WI38 (cell line): ENCODE measurements at regions not wholly inside any gene's neighbourhood (a gene's known extent, or its start where the extent isn't known, plus 50 kb on each side); places are given as distances from the start of the nearest gene placed in this dataset.

Experiments used
- H3K4me3 ChIP-seq: 2 replicates; pipeline ENCODE4 v1.5.1; 2011; ENCODE audit warnings: low read depth, mild to moderate bottlenecking, control low read depth, low read length
- CTCF ChIP-seq: IDR thresholded peaks from 2 replicates; pipeline ENCODE4 v1.5.1; 2012; ENCODE audit warnings: low read depth, mild to moderate bottlenecking, control low read depth, low read length

GRCh38 chr2:60623040-60623439 is 69.6 kb upstream of the BCL11A start:
- TF ChIP-seq CTCF, result no peak
- H3K4me3 ChIP-seq, result no peak overlapping the region

- no peak overlapping the region for H3K4me3 ChIP-seq
- no peak for TF ChIP-seq CTCF
These were observed 74.0 kb upstream of the BCL11A start for GRCh38 chr2:60627412-60627811.

- TF ChIP-seq CTCF, result no peak
- no peak overlapping the region for H3K4me3 ChIP-seq
These were observed 74.6 kb upstream of the BCL11A start for GRCh38 chr2:60628026-60628425.

- H3K4me3 ChIP-seq, result no peak overlapping the region
- TF ChIP-seq CTCF, result no peak
These were observed 75.3 kb upstream of the BCL11A start for GRCh38 chr2:60628615-60629304.

GRCh38 chr2:60629305-60629662 is 75.8 kb upstream of the BCL11A start:
- H3K4me3 ChIP-seq, result no peak overlapping the region
- TF ChIP-seq CTCF, result no peak

- H3K4me3 ChIP-seq, result no peak overlapping the region
- TF ChIP-seq CTCF, result no peak
These were observed 76.4 kb upstream of the BCL11A start for GRCh38 chr2:60629801-60630385.

- TF ChIP-seq CTCF, result no peak
- no peak overlapping the region for H3K4me3 ChIP-seq
These were observed 80.2 kb upstream of the BCL11A start for GRCh38 chr2:60633615-60634014.
